ENCODE measurements at regions not wholly inside any gene's neighbourhood (a gene's known extent, or its start where the extent isn't known, plus 50 kb on each side); places are given as distances from the start of the nearest gene placed in this dataset.

- no peak for TF ChIP-seq CTCF (IDR thresholded peaks at IDR 0.05 in 8 of 11, conservative IDR thresholded peaks at IDR 0.05 in 3 of 11)
- TF ChIP-seq POLR2AphosphoS5 (IDR thresholded peaks at IDR 0.05): no peak
- Histone ChIP-seq H3K36me3 (no peaks in the 10 kb centered on the region), H3K4me1 (no peaks in the 10 kb centered on the region), H3K9me3 (no peaks in the 10 kb centered on the region), H3K27ac (no peak overlapping the region), H3K4me3 (no peak overlapping the region), H3K27me3 (replicated peaks in 1 of 7) (no peaks in the 10 kb centered on the region)
- WGBS, 5 donors: 83 to 93% (median 90%) methylated on average over 2 of the region's 2 CpGs
- no peak for DNase-seq
- intact Hi-C loops (cut with DNase I; ENCODE audit: low total_unique reads): no loop called here
Measured at GRCh38 chr4:13908455-13908854, 280.9 kb upstream of the BOD1L1 start.

GRCh38 chr4:13910556-13910955 is 283.0 kb upstream of the BOD1L1 start:
- no peaks in the 10 kb centered on the region for H3K36me3 ChIP-seq
- no peak for TF ChIP-seq POLR2AphosphoS5 (IDR thresholded peaks at IDR 0.05)
- no peak for TF ChIP-seq CTCF (IDR thresholded peaks at IDR 0.05 in 8 of 11, conservative IDR thresholded peaks at IDR 0.05 in 3 of 11)
- TF ChIP-seq POLR2A (IDR thresholded peaks at IDR 0.05): no peak
- H3K27ac ChIP-seq: no peak overlapping the region
- no peaks in the 10 kb centered on the region for H3K9me3 ChIP-seq
- H3K27me3 ChIP-seq (replicated peaks in 1 of 7): no peaks in the 10 kb centered on the region
- H3K4me3 ChIP-seq: no peak overlapping the region
- no peaks in the 10 kb centered on the region for H3K4me1 ChIP-seq
- no peak for DNase-seq
- intact Hi-C loops (cut with DNase I; ENCODE audit: low total_unique reads): no loop called here

GRCh38 chr4:13911256-13911655 is 283.7 kb upstream of the BOD1L1 start:
- intact Hi-C loops (cut with DNase I; ENCODE audit: low total_unique reads): no loop called here
- no peak overlapping the region for H3K4me3 ChIP-seq
- no peaks in the 10 kb centered on the region for H3K36me3 ChIP-seq
- H3K4me1 ChIP-seq: no peaks in the 10 kb centered on the region
- no peaks in the 10 kb centered on the region for H3K27me3 ChIP-seq (replicated peaks in 1 of 7)
- no peak overlapping the region for H3K27ac ChIP-seq
- no peak for DNase-seq
- no peaks in the 10 kb centered on the region for H3K9me3 ChIP-seq
- TF ChIP-seq POLR2A (IDR thresholded peaks at IDR 0.05) (no peak), POLR2AphosphoS5 (IDR thresholded peaks at IDR 0.05) (no peak), CTCF (IDR thresholded peaks at IDR 0.05 in 8 of 11, conservative IDR thresholded peaks at IDR 0.05 in 3 of 11) (no peak)

- DNase-seq: no peak
- 55 to 69% (median 61%) methylated on average over 2 of the region's 2 CpGs for WGBS, 5 donors
- Histone ChIP-seq H3K9me3 (no peaks in the 10 kb centered on the region), H3K4me1 (no peaks in the 10 kb centered on the region), H3K27me3 (replicated peaks in 1 of 7) (no peaks in the 10 kb centered on the region), H3K36me3 (no peaks in the 10 kb centered on the region), H3K27ac (no peak overlapping the region), H3K4me3 (no peak overlapping the region)
- intact Hi-C loops (cut with DNase I; ENCODE audit: low total_unique reads): no loop called here
- TF ChIP-seq POLR2AphosphoS5 (IDR thresholded peaks at IDR 0.05): no peak
- no peak for TF ChIP-seq CTCF (IDR thresholded peaks at IDR 0.05 in 8 of 11, conservative IDR thresholded peaks at IDR 0.05 in 3 of 11)
- no peak for TF ChIP-seq POLR2A (IDR thresholded peaks at IDR 0.05)
Measured at GRCh38 chr4:13912436-13912925, 285.0 kb upstream of the BOD1L1 start.

All from spleen (tissue), 11 donors.